Psoas muscle (tissue), 7 donors: ENCODE measurements at regions not wholly inside any gene's neighbourhood (a gene's known extent, or its start where the extent isn't known, plus 50 kb on each side); places are given as distances from the start of the nearest gene placed in this dataset.

ENCODE experiments used
- ATAC-seq, 4 donors: fragments of 200-7000 bp; cut with Tn5 transposase; one replicate each; pipeline ENCODE4 v1.9.1; 2020; ENCODE audit warnings: moderate library complexity in 3 of 4, mild to moderate bottlenecking in 2 of 4
- DNase-seq, 2 donors: peaks; one replicate each; pipeline ENCODE4 v3.0.0-alpha.2; 2020
- H3K27ac ChIP-seq: fragments of 200-600 bp; one replicate; pipeline ENCODE4 v1.8.0; 2022
- H3K27me3 ChIP-seq, 3 donors: fragments of 200-600 bp in 1 of 3; one replicate each; pipeline versions ENCODE4 v1.6.1 to v1.8.0; 2013 to 2022; ENCODE audit warnings: low read length in 2 of 3, mild to moderate bottlenecking in 2 of 3, moderate library complexity in 1 of 3; ENCODE audit not compliant: insufficient read depth in 3 of 3
- H3K36me3 ChIP-seq, 2 donors: fragments of 200-600 bp in 1 of 2; one replicate each; pipeline versions ENCODE4 v1.6.1 to v1.8.0; 2013 to 2022; ENCODE audit warnings: low read depth in 1 of 2, mild to moderate bottlenecking in 1 of 2, moderate library complexity in 1 of 2; ENCODE audit not compliant: insufficient read depth in 1 of 2
- H3K4me1 ChIP-seq: fragments of 200-600 bp; one replicate; pipeline ENCODE4 v1.8.0; 2022
- H3K4me3 ChIP-seq: fragments of 200-600 bp; one replicate; pipeline ENCODE4 v1.8.0; 2022; ENCODE audit warnings: mild to moderate bottlenecking
- H3K9me3 ChIP-seq: fragments of 200-600 bp; one replicate; pipeline ENCODE4 v1.8.0; 2022
- WGBS, 3 donors: extraction: QIAGEN DNeasy Blood & Tissue Kit; methylation state at CpG; one replicate each; pipeline versions ENCODE4 v1.1.6 to v1.1.7; 2013; 5-methylcytosine and 5-hydroxymethylcytosine counted together
- intact Hi-C, 2 donors: fragments of 100-400 bp; cut with DNase I; formaldehyde crosslinking; loops; one replicate each; pipeline versions ENCODE4 v1.11.0 to v1.14.2; 2022
- TF ChIP-seq, protein P1 (sequence below): fragments of 200-600 bp; IDR thresholded peaks from one replicate; pipeline ENCODE4 v1.8.0; 2022; ENCODE audit warnings: antibody characterized with exemption
- donor health status: healthy with polysubstance abuse.
- donor health status: DM: no; HTN: no; CAD: no; lungs with moderate emphysema.
- donor health status: Bipolar disorder and iron deficiency.
- donor health status: healthy.
- donor health status: DM: yes; HTN: yes; CAD: no.
- donor health status: DM: no; HTN: no; CAD: no.
- donor health status: DM: yes; HTN: yes; CAD: no.

DNA sequence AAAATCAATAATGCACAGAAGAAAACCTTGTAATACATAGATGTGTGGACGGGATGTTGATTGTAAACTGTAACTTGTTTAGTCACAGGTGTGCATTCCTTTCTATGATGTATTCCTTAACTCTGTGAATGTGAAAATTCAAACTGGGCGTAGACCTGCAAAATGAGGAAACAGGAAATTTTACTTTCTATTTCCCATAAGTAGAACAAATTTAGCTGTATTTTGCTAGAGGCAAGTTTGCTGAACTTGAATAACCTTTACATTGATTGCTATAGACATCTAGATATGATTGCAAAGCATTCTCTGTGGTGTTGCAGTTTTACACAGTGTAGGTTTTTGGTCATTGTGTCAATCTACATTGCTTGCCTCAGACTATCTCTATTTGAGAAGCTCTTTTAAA, 368.4 kb upstream of the MAN1A1 start:
- intact Hi-C loops = no loop called here
- TF ChIP-seq, protein P1, sequence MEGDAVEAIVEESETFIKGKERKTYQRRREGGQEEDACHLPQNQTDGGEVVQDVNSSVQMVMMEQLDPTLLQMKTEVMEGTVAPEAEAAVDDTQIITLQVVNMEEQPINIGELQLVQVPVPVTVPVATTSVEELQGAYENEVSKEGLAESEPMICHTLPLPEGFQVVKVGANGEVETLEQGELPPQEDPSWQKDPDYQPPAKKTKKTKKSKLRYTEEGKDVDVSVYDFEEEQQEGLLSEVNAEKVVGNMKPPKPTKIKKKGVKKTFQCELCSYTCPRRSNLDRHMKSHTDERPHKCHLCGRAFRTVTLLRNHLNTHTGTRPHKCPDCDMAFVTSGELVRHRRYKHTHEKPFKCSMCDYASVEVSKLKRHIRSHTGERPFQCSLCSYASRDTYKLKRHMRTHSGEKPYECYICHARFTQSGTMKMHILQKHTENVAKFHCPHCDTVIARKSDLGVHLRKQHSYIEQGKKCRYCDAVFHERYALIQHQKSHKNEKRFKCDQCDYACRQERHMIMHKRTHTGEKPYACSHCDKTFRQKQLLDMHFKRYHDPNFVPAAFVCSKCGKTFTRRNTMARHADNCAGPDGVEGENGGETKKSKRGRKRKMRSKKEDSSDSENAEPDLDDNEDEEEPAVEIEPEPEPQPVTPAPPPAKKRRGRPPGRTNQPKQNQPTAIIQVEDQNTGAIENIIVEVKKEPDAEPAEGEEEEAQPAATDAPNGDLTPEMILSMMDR = no peak

DNA sequence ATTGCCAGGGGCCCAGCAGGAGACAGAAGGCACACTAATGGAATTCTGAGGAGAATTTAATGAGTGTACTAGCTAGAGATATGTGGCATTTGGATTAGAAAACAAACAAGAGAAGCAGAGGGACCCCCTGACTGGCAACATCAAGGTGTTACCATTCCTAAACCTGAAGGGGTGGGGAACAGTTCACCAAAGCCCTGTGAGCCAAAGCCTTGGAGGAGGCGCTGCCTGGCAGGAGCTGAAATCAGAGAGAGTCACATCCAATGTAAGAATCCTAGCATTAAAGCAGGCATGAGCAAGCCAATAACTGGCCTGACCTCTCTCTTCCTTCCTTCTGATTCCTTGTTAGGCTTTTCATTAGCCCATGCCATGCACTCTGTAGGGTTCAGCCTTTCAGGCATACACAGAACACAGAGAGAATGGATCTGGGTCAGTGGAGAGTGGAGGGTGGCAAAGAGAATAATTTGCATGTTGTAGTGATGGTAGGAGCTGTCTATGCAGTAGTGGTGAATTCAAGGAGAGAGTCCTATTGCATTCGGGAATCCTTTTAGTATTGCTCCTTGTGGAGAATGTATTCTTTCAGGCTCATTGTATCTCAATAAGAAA, 367.2 kb upstream of the MAN1A1 start:
- TF ChIP-seq, protein P1 = no peak
- H3K4me3 ChIP-seq = no peak overlapping the region
- intact Hi-C loops = no loop called here
- H3K27me3 ChIP-seq = no peaks in the 10 kb centered on the region
- WGBS, 3 donors = 88 to 96% (median 89%) methylated on average over 2 of the region's 2 CpGs
- no peaks in the 10 kb centered on the region for H3K9me3 ChIP-seq
- H3K36me3 ChIP-seq = no peaks in the 10 kb centered on the region
- ATAC-seq = no peak
- DNase-seq = no peak
- no peaks in the 10 kb centered on the region for H3K4me1 ChIP-seq
- no peak overlapping the region for H3K27ac ChIP-seq

More for the DNA sequence above, 368.4 kb upstream of the MAN1A1 start:
- H3K27me3 ChIP-seq = no peaks in the 10 kb centered on the region
- H3K27ac ChIP-seq = no peak overlapping the region
- H3K4me1 ChIP-seq = no peaks in the 10 kb centered on the region
- DNase-seq (no peak), ATAC-seq (no peak)
- H3K9me3 ChIP-seq = no peaks in the 10 kb centered on the region
- H3K4me3 ChIP-seq = no peak overlapping the region
- WGBS, 3 donors = 56 to 60% (median 58%) methylated on average over 2 of the region's 2 CpGs
- no peaks in the 10 kb centered on the region for H3K36me3 ChIP-seq

DNA sequence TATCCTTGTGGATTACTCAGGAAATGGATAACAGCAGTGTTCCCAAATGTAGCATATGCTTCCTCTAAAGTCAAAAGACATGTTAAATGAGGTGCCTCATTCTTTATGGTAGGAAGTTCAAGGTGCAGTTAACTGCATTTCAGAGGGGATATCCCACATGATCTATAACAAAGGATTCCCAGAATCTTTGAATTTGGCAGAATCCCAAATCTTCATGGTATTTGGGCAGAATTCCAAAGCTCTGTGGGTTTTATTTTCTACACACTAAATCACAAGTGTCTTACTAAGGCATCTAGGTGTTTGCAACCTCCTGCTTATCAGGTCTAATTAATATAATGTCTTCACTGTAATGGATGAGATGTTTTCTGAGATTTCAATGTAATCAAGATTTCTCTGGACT, 364.3 kb upstream of the MAN1A1 start:
- ATAC-seq (no peak), DNase-seq (no peak)
- Histone ChIP-seq H3K9me3 (no peaks in the 10 kb centered on the region), H3K27ac (no peak overlapping the region), H3K36me3 (no peaks in the 10 kb centered on the region), H3K4me3 (no peak overlapping the region), H3K27me3 (no peaks in the 10 kb centered on the region), H3K4me1 (no peaks in the 10 kb centered on the region)
- TF ChIP-seq, protein P1 = no peak
- intact Hi-C loops = no loop called here

DNA sequence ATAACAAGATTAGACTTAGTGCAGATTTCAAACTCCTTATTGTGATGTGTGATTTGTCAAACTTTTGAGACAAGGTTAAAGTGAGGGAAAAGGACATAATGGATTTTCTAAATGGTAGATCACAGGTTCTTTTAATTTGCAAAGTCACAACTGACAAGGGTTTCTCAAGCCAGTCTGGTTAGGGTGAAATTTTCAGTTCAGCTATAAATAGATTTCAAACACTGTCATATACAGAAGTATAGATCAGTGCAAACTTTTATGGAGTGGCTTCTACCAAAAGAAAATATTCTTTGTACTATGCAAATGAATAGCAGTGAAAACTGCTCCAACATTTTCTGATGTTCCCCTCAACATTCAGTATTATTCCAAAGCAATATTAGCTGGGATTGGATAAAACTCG, 337.1 kb upstream of the MAN1A1 start:
- intact Hi-C loops = no loop called here
- DNase-seq = no peak

DNA sequence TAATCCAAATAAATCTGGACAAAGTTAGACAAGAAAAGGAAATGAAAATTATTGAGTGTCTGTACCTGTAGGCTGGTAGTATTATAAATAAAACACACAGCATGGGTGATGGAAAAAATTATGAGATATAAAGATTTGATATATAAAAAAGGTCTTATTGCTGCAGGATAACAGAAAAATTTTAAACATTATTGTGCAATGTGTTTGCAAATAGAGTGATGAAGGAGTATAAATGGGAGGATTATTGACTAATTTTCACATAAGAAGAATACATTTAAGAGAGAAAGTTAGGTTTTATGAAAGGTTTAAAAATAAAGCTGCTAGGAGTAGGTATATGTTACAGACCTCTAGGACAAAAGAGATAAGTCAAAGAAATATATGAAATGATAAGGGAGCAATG, 336.7 kb upstream of the MAN1A1 start:
- DNase-seq (no peak), ATAC-seq (no peak)
- Histone ChIP-seq H3K4me3 (no peak overlapping the region), H3K27me3 (no peaks in the 10 kb centered on the region), H3K9me3 (no peaks in the 10 kb centered on the region), H3K36me3 (no peaks in the 10 kb centered on the region), H3K4me1 (no peaks in the 10 kb centered on the region), H3K27ac (no peak overlapping the region)
- TF ChIP-seq, protein P1 = no peak
- intact Hi-C loops = no loop called here

More for the DNA sequence above, 337.1 kb upstream of the MAN1A1 start:
- Histone ChIP-seq H3K27me3 (no peaks in the 10 kb centered on the region), H3K4me3 (no peak overlapping the region), H3K9me3 (no peaks in the 10 kb centered on the region), H3K36me3 (no peaks in the 10 kb centered on the region), H3K27ac (no peak overlapping the region), H3K4me1 (no peaks in the 10 kb centered on the region)
- 60 to 69% (median 65%) methylated on average over 1 of the region's 1 CpG for WGBS, 3 donors
- no peak for ATAC-seq
- TF ChIP-seq, protein P1 = no peak
